Astrocyte (in vitro differentiated cells and primary cell): ENCODE measurements at regions not wholly inside any gene's neighbourhood (a gene's known extent, or its start where the extent isn't known, plus 50 kb on each side); places are given as distances from the start of the nearest gene placed in this dataset.

Experiments used
- DNase-seq: peaks from one replicate; pipeline ENCODE4 v3.0.0-alpha.2; 2010; ENCODE audit warnings: low read depth
- FAIRE-seq: peaks from 2 replicates; lab custom pipeline; 2011; peaks lifted over from hg19 to GRCh38; lab: Jason Lieb, UNC
- H2AFZ ChIP-seq: 2 replicates; pipeline ENCODE4 v1.6.0; 2012; ENCODE audit warnings: low read depth, low read length, inconsistent platforms
- H3K27ac ChIP-seq: 2 replicates; pipeline ENCODE4 v1.5.1; 2011; ENCODE audit warnings: low read depth, low read length, inconsistent platforms
- H3K27me3 ChIP-seq: 2 replicates; pipeline ENCODE4 v1.6.0; 2011; ENCODE audit warnings: low read length, inconsistent platforms; ENCODE audit not compliant: insufficient read depth
- H3K36me3 ChIP-seq: 2 replicates; pipeline ENCODE4 v1.5.1; 2011; ENCODE audit warnings: low read length, inconsistent platforms; ENCODE audit not compliant: insufficient read depth
- H3K4me1 ChIP-seq: 2 replicates; pipeline ENCODE4 v1.5.1; 2011; ENCODE audit warnings: low read length, inconsistent platforms; ENCODE audit not compliant: insufficient read depth
- H3K4me2 ChIP-seq: 2 replicates; pipeline ENCODE4 v1.6.0; 2012; ENCODE audit warnings: low read length, inconsistent platforms
- H3K4me3 ChIP-seq: 2 replicates; pipeline ENCODE4 v1.5.1; 2011; ENCODE audit warnings: low read depth, mild to moderate bottlenecking, low read length, inconsistent platforms; ENCODE audit not compliant: insufficient read depth
- H3K79me2 ChIP-seq: 2 replicates; pipeline ENCODE4 v1.6.0; 2012; ENCODE audit warnings: mild to moderate bottlenecking, low read length, inconsistent platforms; ENCODE audit not compliant: insufficient read depth
- H3K9ac ChIP-seq: 2 replicates; pipeline ENCODE4 v1.6.0; 2012; ENCODE audit warnings: mild to moderate bottlenecking, low read length, inconsistent platforms
- H3K9me3 ChIP-seq: 2 replicates; pipeline ENCODE4 v1.5.1; 2012; ENCODE audit warnings: low read depth, mild to moderate bottlenecking, low read length, inconsistent platforms; ENCODE audit not compliant: insufficient read depth
- H4K20me1 ChIP-seq: 2 replicates; pipeline ENCODE4 v1.6.0; 2012; ENCODE audit warnings: low read length, inconsistent platforms; ENCODE audit not compliant: insufficient read depth
- H3K27ac Mint-ChIP-seq: one replicate; pipeline ENCODE4 v1.8.0; 2021; ENCODE audit warnings: mild to moderate bottlenecking, mixed read lengths; ENCODE audit not compliant: unreplicated experiment
- H3K27me3 Mint-ChIP-seq: one replicate; pipeline ENCODE4 v1.8.0; 2021; ENCODE audit warnings: low read depth, mixed read lengths; ENCODE audit not compliant: unreplicated experiment
- H3K36me3 Mint-ChIP-seq: one replicate; pipeline ENCODE4 v1.8.0; 2021; ENCODE audit warnings: low read depth, mixed read lengths; ENCODE audit not compliant: unreplicated experiment
- H3K4me1 Mint-ChIP-seq: one replicate; pipeline ENCODE4 v1.8.0; 2021; ENCODE audit warnings: low read depth, mixed read lengths; ENCODE audit not compliant: unreplicated experiment
- H3K4me3 Mint-ChIP-seq: one replicate; pipeline ENCODE4 v1.8.0; 2021; ENCODE audit warnings: mild to moderate bottlenecking, moderate library complexity, mixed read lengths; ENCODE audit not compliant: unreplicated experiment
- H3K9me3 Mint-ChIP-seq: one replicate; pipeline ENCODE4 v1.8.0; 2021; ENCODE audit warnings: mild to moderate bottlenecking, mixed read lengths; ENCODE audit not compliant: unreplicated experiment
- CTCF ChIP-seq: IDR thresholded peaks from 2 replicates; pipeline ENCODE4 v1.5.1; 2011; ENCODE audit warnings: low read depth, mild to moderate bottlenecking, inconsistent platforms, low read length, moderate library complexity; ENCODE audit not compliant: insufficient read depth
- EZH2 ChIP-seq: IDR thresholded peaks from 2 replicates; pipeline ENCODE4 v1.6.1; 2012; ENCODE audit warnings: mild to moderate bottlenecking, low read length, inconsistent platforms; ENCODE audit not compliant: insufficient read depth

GRCh38 chr10:56991591-56992069, 630.6 kb upstream of the ZWINT start:
- peaks cover 1% of the 10 kb centered on the region for H3K9me3 Mint-ChIP-seq
- Histone ChIP-seq H4K20me1 (no peaks in the 10 kb centered on the region), H2AFZ (no peak overlapping the region), H3K4me2 (no peak overlapping the region), H3K4me3 (no peak overlapping the region), H3K4me1 (no peaks in the 10 kb centered on the region), H3K27ac (no peak overlapping the region), H3K79me2 (no peaks in the 10 kb centered on the region), H3K36me3 (no peaks in the 10 kb centered on the region), H3K9ac (no peak overlapping the region), H3K9me3 (no peaks in the 10 kb centered on the region), H3K27me3 (no peaks in the 10 kb centered on the region)
- no peak overlapping the region for H3K27ac Mint-ChIP-seq
- no peak for FAIRE-seq
- no peak for DNase-seq
- no peak overlapping the region for H3K4me3 Mint-ChIP-seq
- no peaks in the 10 kb centered on the region for H3K27me3 Mint-ChIP-seq
- no peak for TF ChIP-seq CTCF
- no peaks in the 10 kb centered on the region for H3K4me1 Mint-ChIP-seq
- no peaks in the 10 kb centered on the region for H3K36me3 Mint-ChIP-seq

GRCh38 chr10:56975513-56975912, 614.5 kb upstream of the ZWINT start:
- Mint-ChIP-seq H3K27ac (no peak overlapping the region), H3K9me3 (no peaks in the 10 kb centered on the region), H3K36me3 (no peaks in the 10 kb centered on the region), H3K27me3 (no peaks in the 10 kb centered on the region), H3K4me1 (no peaks in the 10 kb centered on the region), H3K4me3 (no peak overlapping the region)
- H3K9ac ChIP-seq = no peak overlapping the region
- H3K4me2 ChIP-seq = no peak overlapping the region
- no peaks in the 10 kb centered on the region for H3K27me3 ChIP-seq
- no peaks in the 10 kb centered on the region for H3K36me3 ChIP-seq
- H2AFZ ChIP-seq = no peak overlapping the region
- no peaks in the 10 kb centered on the region for H4K20me1 ChIP-seq
- no peak for TF ChIP-seq CTCF
- TF ChIP-seq EZH2 = no peak
- no peaks in the 10 kb centered on the region for H3K9me3 ChIP-seq
- DNase-seq (no peak), FAIRE-seq (no peak)
- H3K4me1 ChIP-seq = no peaks in the 10 kb centered on the region
- H3K4me3 ChIP-seq = no peak overlapping the region
- H3K27ac ChIP-seq = no peak overlapping the region
- H3K79me2 ChIP-seq = no peaks in the 10 kb centered on the region

GRCh38 chr10:56973766-56974165, 612.7 kb upstream of the ZWINT start:
- Mint-ChIP-seq H3K9me3 (no peaks in the 10 kb centered on the region), H3K36me3 (no peaks in the 10 kb centered on the region), H3K27me3 (no peaks in the 10 kb centered on the region), H3K4me1 (no peaks in the 10 kb centered on the region), H3K4me3 (no peak overlapping the region), H3K27ac (no peak overlapping the region)
- no peak for DNase-seq
- Histone ChIP-seq H3K9me3 (no peaks in the 10 kb centered on the region), H3K27ac (no peak overlapping the region), H4K20me1 (no peaks in the 10 kb centered on the region), H3K4me1 (no peaks in the 10 kb centered on the region), H3K36me3 (no peaks in the 10 kb centered on the region), H2AFZ (no peak overlapping the region), H3K27me3 (no peaks in the 10 kb centered on the region), H3K4me2 (no peak overlapping the region), H3K4me3 (no peak overlapping the region), H3K79me2 (no peaks in the 10 kb centered on the region), H3K9ac (no peak overlapping the region)
- TF ChIP-seq EZH2 = no peak
- no peak for TF ChIP-seq CTCF
- no peak for FAIRE-seq
